GM12874 (cell line): ENCODE measurements at regions not wholly inside any gene's neighbourhood (a gene's known extent, or its start where the extent isn't known, plus 50 kb on each side); places are given as distances from the start of the nearest gene placed in this dataset.

Experiments
- TF ChIP-seq, protein P1 (sequence below): IDR thresholded peaks from 2 replicates; pipeline ENCODE4 v1.5.1; 2011; ENCODE audit warnings: low read depth, mild to moderate bottlenecking, control low read depth, low read length, moderate library complexity; ENCODE audit not compliant: insufficient read depth

- TF ChIP-seq, protein P1, sequence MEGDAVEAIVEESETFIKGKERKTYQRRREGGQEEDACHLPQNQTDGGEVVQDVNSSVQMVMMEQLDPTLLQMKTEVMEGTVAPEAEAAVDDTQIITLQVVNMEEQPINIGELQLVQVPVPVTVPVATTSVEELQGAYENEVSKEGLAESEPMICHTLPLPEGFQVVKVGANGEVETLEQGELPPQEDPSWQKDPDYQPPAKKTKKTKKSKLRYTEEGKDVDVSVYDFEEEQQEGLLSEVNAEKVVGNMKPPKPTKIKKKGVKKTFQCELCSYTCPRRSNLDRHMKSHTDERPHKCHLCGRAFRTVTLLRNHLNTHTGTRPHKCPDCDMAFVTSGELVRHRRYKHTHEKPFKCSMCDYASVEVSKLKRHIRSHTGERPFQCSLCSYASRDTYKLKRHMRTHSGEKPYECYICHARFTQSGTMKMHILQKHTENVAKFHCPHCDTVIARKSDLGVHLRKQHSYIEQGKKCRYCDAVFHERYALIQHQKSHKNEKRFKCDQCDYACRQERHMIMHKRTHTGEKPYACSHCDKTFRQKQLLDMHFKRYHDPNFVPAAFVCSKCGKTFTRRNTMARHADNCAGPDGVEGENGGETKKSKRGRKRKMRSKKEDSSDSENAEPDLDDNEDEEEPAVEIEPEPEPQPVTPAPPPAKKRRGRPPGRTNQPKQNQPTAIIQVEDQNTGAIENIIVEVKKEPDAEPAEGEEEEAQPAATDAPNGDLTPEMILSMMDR = no peak
Measured at GRCh38 chr4:184536881-184537248, 62.5 kb upstream of the IRF2 start.

DNA sequence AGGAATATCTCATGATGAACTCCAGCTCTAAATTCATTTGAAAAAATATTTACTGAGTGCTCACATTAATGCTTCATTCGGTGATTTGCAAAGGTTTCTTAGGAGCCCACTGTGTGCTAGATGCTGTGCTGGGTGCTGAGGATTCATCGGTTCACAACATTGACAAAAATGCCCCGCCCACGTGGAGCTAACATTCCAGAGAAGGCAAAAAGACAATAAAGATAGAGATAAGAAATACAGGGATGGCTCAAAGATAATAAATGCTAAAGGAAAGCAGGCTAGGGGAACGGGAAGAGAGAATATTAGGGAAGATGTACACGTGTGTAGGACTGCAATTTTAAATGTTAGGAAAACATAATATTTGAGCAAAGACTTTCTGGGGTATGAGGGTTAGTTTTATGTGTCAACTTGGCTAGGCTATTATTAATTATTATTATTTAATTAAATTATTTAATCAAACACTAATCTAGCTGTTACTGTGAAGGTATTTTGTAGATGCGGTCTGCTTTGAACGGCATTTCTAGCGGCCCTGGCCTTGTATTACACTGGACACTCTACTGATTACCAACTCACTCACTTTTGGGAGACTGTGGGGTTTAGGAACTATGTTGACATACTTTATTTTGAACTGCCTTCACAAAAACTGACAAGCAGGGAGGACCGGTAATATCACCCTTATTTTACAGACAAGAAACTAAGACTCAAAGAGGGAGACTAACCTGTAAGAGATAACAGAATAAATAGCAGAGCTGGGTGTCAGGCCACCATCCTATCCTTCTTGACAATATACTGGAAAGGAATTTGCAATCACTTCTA lies 61.9 kb upstream of the IRF2 start:
- TF ChIP-seq, protein P1 = no peak

- TF ChIP-seq, protein P1 = no peak
Measured at GRCh38 chr4:184534511-184535391, 60.4 kb upstream of the IRF2 start.

GRCh38 chr4:184533908-184534307 lies 59.6 kb upstream of the IRF2 start:
- TF ChIP-seq, protein P1 = no peak

GRCh38 chr4:184531008-184531407 lies 56.7 kb upstream of the IRF2 start:
- TF ChIP-seq, protein P1 = no peak

DNA sequence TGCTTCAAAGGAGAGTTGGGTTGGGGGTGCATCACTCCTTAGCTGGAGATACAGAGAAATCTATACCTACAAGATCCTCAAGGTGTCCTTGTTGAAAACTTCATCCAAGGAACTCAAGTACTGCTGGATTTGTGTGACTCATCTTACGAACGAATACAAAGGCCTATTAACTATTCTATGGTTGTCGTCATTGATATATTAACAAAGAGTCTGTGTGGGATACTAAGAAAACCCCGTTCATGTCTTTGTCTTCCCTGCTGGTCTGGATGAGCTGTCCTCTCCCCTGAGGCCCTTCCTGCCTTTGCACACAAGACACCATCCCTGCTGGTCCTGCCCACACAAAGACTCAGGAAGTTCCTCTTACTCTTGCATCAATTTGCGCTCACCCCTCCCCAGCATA lies 54.9 kb upstream of the IRF2 start:
- TF ChIP-seq, protein P1 = no peak

DNA sequence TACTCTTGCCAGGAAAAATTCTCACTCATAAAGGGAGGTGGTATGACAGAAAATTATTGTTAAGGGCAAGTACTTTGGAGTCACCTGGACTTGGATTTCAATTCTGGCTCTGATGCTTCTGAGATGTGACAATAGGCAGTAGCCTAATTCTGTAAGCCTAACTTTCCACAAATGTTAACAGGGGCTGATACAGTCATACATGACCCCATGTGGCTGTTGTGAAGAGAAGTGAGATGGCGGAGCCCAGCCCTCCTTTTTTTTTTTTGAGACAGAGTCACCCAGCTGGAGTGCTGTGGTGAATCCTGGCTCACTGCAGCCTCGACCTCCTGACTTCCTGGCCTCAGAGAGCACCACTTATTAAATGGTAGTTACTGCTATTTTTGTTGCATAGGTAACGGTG lies 54.4 kb upstream of the IRF2 start:
- TF ChIP-seq, protein P1 = no peak
